ENCODE measurements at regions not wholly inside any gene's neighbourhood (a gene's known extent, or its start where the extent isn't known, plus 50 kb on each side); places are given as distances from the start of the nearest gene placed in this dataset.

DNA sequence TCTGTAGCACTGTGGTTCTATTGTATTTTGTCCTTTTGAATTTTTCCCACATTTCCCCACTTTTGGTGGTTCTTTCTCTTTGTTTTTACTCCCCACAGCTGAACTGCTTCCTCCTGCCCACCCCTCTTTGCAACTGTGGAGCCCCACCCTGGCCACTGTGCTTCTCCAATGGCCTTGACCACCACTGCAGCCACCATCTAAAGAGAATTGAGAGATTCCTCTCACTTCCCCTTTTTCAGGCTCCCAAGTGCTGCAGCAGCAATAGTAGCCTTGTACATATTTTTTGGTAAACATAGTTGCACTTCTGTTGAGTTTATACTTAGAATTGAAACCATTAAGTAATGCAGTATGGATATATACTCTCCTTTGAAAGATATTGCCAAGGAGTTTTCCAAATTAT, 51.3 kb upstream of the FRMPD3 start:
- no peak overlapping the region for H3K4me3 ChIP-seq (ENCODE audit: low read depth, low read length)
- H3K27me3 ChIP-seq = no peaks in the 10 kb centered on the region
- no peaks in the 10 kb centered on the region for H3K36me3 ChIP-seq
- DNase-seq = no peak
- H3K4me1 ChIP-seq = no peaks in the 10 kb centered on the region
- TF ChIP-seq, protein P1, sequence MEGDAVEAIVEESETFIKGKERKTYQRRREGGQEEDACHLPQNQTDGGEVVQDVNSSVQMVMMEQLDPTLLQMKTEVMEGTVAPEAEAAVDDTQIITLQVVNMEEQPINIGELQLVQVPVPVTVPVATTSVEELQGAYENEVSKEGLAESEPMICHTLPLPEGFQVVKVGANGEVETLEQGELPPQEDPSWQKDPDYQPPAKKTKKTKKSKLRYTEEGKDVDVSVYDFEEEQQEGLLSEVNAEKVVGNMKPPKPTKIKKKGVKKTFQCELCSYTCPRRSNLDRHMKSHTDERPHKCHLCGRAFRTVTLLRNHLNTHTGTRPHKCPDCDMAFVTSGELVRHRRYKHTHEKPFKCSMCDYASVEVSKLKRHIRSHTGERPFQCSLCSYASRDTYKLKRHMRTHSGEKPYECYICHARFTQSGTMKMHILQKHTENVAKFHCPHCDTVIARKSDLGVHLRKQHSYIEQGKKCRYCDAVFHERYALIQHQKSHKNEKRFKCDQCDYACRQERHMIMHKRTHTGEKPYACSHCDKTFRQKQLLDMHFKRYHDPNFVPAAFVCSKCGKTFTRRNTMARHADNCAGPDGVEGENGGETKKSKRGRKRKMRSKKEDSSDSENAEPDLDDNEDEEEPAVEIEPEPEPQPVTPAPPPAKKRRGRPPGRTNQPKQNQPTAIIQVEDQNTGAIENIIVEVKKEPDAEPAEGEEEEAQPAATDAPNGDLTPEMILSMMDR (IDR thresholded peaks at IDR 0.05; ENCODE audit: low read depth, low read length) = no peak
- H3K9me3 ChIP-seq = no peaks in the 10 kb centered on the region
